ENCODE measurements at regions not wholly inside any gene's neighbourhood (a gene's known extent, or its start where the extent isn't known, plus 50 kb on each side); places are given as distances from the start of the nearest gene placed in this dataset.

- no peak for TF ChIP-seq CTCF (optimal IDR thresholded peaks at IDR 0.05 in 1 of 3, IDR thresholded peaks at IDR 0.05 in 1 of 3, conservative IDR thresholded peaks at IDR 0.05 in 1 of 3; ENCODE audit: extremely low read depth in 1 of 3, insufficient read depth in 2 of 3, low read length in 3 of 3)
- TF ChIP-seq EZH2 (IDR thresholded peaks at IDR 0.05; ENCODE audit: low read length), result no peak
These were observed 130.6 kb downstream of the RPL22L1 start for GRCh38 chr3:170739410-170739809.
